ENCODE measurements at regions not wholly inside any gene's neighbourhood (a gene's known extent, or its start where the extent isn't known, plus 50 kb on each side); places are given as distances from the start of the nearest gene placed in this dataset.

GRCh38 chr3:31176045-31176444 is 281.6 kb upstream of the GADL1 start:
- TF ChIP-seq CTCF (IDR thresholded peaks at IDR 0.05) (no peak), POLR2A (IDR thresholded peaks at IDR 0.05) (no peak), POLR2AphosphoS5 (IDR thresholded peaks at IDR 0.05) (no peak)

Data from prostate gland (tissue), 2 donors.